ENCODE measurements at regions not wholly inside any gene's neighbourhood (a gene's known extent, or its start where the extent isn't known, plus 50 kb on each side); places are given as distances from the start of the nearest gene placed in this dataset.

GRCh38 chr13:44744880-44745633 is 168.9 kb upstream of the TSC22D1 start:
- TF ChIP-seq POLR2AphosphoS5 (IDR thresholded peaks at IDR 0.05; ENCODE audit: low read depth, low read length) (no peak), POLR2A (IDR thresholded peaks at IDR 0.05; ENCODE audit: low read depth, low read length) (no peak), TAF1 (IDR thresholded peaks at IDR 0.05; ENCODE audit: borderline replicate concordance, low read depth, low read length) (no peak)
